Upper lobe of left lung (tissue), 4 donors: ENCODE measurements at regions not wholly inside any gene's neighbourhood (a gene's known extent, or its start where the extent isn't known, plus 50 kb on each side); places are given as distances from the start of the nearest gene placed in this dataset.

Source experiments
- CTCF ChIP-seq, 6 experiments: fragments of 450-650 bp in 4 of 6; fragments of 200-600 bp in 2 of 6; sonication (generic) in 2 of 6; IDR thresholded peaks; one replicate each; pipeline ENCODE4 v1.5.1; 2016 to 2019; ENCODE audit warnings: antibody characterized with exemption in 6 of 6
- EP300 ChIP-seq, 4 donors: sonication (generic); formaldehyde crosslinking; IDR thresholded peaks; one replicate each; pipeline ENCODE4 v1.5.1; 2017; ENCODE audit warnings: antibody characterized with exemption in 4 of 4, control low read depth in 2 of 4
- POLR2A ChIP-seq, 4 donors: fragments of 450-650 bp; IDR thresholded peaks; one replicate each; pipeline ENCODE4 v1.5.1; 2016 to 2017; ENCODE audit warnings: antibody characterized with exemption in 4 of 4, mild to moderate bottlenecking in 2 of 4
- POLR2AphosphoS5 ChIP-seq, 2 donors: sonication (generic); formaldehyde crosslinking; IDR thresholded peaks; one replicate each; pipeline ENCODE4 v1.5.1; 2017; ENCODE audit warnings: antibody characterized with exemption in 2 of 2

- TF ChIP-seq CTCF (IDR thresholded peaks at IDR 0.05) (no peak), POLR2A (IDR thresholded peaks at IDR 0.05) (no peak), EP300 (IDR thresholded peaks at IDR 0.05) (no peak), POLR2AphosphoS5 (IDR thresholded peaks at IDR 0.05) (no peak)
These were observed 123.9 kb downstream of the UCHL1 start for GRCh38 chr4:41380511-41381157.
